GM19397 (cell line): ENCODE measurements at regions not wholly inside any gene's neighbourhood (a gene's known extent, or its start where the extent isn't known, plus 50 kb on each side); places are given as distances from the start of the nearest gene placed in this dataset.

Experiments used
- ATAC-seq: cut with Tn5 transposase; IDR thresholded peaks from one replicate; pipeline ENCODE4 v1.9.1; 2021; ENCODE audit warnings: mild to moderate bottlenecking, moderate library complexity; ENCODE audit not compliant: unreplicated experiment

DNA sequence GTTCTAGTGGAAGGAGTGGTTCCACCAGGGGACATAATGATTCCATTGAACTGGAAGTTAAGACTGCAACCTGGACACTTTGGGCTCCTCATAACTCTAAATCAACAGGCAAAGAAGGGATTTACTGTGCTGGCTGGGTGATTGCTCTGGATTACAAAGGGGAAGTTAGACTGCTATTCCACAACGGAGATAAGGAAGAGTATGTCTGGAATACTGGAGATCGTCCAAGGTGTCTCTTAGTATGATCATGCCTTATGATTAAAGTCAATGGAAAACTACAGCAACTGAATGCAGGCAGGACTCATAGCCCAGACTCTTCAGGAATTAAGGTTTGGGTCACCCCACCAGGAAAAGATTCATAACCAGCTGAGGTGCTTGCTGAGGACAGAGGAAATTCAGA is 310.6 kb upstream of the MGMT start:
- ATAC-seq, result no peak

DNA sequence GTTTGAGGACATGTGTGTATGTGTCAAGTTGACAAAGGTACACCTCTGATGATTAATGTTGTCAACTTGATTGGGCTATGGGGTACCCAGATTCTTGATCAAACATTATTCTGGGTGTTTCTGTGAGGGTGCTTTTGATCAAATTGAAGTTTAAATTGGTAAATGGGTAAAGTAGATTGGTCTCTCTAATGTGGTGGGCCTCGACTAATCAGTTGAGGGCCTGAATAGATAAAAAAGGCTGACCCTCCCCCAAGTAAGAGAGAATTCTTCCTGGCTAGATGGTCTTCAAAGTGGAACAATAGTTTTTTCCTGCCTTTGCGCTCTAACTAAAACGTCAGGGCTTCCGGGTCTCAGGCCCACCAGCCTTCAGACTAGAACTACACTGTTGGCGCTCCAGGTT is 309.9 kb upstream of the MGMT start:
- ATAC-seq, result no peak

DNA sequence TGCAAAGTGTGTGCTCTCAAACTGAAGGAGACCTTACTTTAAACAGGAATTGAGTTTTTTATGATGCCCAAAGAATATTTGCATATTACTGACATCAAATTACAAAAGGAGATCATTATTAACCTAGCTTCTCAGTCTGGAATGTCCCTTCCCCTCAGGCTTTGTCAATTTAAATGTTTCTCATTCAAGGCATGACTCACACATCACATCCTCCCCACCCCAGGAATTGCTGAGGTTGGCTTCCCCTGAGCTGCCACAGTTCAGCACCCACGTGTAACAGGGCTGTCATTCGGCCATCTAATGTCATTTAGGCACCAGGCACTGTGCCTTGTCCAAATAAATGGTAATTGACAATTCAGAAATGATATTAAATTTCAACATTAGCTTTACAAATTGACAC is 305.9 kb upstream of the MGMT start:
- ATAC-seq, result no peak

DNA sequence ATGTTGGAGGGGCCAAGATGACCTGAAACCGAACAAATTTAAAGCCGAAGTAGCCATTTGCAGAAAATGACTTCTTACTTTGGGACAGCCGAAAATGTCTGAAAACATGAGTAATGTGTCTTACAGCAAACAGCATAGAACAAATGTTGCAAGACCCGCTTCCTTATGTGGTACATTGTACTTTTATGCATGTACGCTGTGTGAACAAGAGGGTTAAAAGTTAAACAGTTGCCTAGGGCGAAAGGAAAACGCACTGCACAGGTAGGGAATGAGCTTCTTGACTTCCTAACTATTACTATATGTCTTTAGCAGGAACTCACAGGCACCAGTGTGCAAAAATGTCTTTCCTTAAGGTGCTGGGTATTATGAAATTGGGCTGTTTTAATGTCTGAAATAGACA is 303.5 kb upstream of the MGMT start:
- no peak for ATAC-seq

DNA sequence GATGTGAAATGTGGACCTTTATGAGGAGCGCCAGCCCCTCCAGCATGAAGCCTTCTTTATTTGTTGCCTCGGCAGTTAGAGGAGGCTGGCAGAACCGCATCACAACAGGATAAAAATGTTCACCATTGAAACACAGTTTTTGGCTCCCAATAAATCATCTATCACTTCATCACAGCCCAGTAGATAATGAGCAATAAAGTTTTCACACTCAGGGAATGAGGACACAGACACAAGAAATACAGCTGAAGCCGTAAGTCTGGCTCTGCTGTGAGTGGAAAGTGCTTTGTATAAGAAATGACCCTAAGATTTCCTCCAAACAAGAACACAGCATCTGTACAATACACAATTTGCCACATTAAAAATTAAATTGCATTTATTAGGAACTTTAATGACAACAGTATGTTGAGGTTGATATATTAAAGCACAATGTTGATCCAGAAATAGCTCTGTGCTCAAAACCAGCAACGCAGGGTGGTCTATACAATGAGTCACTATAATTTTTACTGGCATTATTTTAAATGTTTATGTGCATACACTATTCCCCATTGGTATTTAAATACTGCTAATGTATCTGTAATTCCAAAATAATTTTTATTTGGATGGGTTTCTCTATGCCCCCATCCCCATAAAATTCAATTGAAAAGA is 301.8 kb upstream of the MGMT start:
- no peak for ATAC-seq

DNA sequence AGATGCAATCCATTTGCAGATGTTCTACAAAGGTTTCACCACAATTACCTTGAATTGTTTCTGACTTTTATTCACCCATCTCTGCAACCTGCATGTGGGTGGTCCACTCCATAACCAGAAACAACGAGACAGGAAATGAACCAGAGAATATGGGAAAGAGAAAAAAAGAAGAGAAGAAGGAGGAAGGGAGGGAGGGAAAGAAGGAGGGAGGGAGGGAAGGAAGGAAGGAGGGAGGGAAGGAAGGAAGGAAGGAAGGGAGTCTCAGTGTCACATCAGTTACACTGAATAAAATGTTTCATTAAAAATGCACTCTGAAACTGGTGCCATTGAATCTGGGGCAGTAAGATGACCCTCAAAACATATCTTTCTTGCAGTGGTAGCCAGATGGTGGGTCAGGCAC is 301.3 kb upstream of the MGMT start:
- no peak for ATAC-seq

DNA sequence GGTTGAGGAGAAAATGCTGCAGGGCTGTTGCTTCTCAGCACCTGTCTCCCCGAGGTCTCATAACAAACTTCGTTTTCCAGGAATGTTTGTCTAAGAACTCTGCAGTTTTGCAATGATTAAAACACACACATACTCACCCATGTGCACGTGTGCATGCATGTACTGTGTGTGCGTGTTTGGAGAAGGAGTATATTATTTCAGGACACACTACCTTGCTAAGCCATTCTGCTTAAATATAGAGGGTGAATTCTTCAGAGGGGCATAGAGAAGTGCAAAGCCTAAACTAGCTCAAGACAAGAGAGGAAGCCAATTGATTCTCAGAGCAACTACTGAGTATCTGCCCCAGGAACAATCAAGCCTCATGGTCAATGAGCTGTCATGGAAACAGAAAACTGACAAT is 298.4 kb upstream of the MGMT start:
- no peak for ATAC-seq

DNA sequence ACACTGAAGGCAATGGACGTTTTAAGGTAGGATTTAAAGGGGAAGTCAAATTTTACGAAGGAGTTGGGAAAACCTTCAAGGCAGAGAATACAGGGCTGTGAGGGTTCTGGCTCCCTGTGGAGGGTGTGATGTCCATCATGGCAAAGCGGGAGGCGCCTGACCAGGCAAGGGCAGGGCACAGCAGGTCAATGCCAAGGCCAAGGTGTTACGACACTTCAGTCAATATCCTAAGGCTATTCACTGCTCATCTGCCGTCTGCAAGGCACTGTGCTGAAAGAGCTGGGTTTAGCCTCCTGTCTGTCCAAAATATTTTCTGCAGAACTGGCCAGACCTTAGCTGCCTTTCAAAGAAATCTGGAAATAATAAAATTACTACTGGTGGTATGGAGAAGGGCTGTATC is 297.9 kb upstream of the MGMT start:
- no peak for ATAC-seq

DNA sequence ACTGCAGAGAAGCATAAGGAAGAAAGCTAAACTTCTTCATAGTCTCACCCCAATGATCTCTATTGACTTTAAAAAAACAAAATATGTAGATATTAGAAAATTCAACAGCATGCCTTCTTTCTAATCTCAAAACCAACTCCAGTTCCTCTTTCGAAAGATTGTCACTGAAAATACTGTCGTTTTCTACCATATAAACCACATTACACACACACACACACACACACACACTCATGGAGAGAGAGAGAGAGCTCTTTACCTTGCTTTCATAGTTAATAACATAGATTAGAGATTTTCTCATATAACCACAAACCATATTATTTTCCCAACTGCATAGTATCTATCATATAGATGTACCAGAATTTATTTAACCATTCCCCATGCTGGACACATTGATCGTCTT is 296.2 kb upstream of the MGMT start:
- no peak for ATAC-seq

DNA sequence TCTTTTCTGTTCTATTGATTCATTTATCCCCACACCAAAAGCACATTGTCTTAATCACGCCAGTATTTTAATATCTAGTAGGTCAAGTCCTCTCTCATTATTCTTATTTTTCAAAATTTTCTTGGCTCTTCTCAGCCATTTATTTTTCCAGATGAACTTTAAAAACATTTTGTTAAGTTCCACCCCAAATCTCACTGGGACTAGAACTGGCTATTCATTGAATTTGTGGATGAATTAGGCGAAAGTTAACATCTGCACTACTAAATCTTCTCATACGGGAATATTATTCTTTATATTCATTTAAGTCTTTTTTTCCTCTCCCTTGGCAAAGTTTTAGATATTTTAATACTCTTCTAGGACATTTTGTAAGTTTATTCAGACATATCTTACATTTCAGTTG is 295.2 kb upstream of the MGMT start:
- no peak for ATAC-seq

DNA sequence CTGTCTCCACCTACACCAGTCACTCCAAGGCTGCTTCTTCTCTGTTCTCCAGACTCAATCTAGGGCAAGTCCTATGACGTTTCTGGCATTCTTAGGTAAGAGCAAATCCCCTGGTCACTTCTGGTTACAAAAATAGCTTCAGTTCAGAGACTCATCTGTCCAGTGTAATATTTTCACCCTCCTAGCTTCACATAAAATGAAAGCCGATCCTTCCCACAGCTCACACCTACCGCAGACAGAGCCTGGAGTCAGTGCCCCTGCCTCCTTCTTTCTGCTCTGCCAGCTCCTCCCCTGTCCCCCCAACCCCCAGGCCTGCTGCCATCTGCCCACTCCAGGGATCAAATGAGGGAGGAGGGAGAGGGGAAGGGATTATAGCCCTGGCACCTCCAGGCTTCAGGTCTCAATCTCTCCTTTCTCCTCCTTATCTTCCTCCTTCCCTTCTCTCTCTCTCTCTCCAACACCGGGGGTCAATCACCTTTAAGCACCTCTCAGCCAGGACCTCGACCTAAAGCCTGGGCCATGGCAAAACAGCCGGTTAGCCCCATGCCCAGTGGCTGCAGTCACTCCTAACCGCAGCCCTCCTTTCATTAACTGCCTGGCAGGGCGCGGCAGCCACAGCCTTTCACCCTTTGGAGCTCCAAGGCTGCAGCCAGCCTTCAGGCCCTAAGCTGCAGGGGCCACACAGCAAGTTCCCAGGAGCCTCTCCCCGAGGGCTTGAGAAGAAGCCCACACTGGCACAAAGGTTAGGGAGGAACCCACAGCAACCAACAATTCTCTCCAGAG is 292.6 kb upstream of the MGMT start:
- ATAC-seq, result no peak

DNA sequence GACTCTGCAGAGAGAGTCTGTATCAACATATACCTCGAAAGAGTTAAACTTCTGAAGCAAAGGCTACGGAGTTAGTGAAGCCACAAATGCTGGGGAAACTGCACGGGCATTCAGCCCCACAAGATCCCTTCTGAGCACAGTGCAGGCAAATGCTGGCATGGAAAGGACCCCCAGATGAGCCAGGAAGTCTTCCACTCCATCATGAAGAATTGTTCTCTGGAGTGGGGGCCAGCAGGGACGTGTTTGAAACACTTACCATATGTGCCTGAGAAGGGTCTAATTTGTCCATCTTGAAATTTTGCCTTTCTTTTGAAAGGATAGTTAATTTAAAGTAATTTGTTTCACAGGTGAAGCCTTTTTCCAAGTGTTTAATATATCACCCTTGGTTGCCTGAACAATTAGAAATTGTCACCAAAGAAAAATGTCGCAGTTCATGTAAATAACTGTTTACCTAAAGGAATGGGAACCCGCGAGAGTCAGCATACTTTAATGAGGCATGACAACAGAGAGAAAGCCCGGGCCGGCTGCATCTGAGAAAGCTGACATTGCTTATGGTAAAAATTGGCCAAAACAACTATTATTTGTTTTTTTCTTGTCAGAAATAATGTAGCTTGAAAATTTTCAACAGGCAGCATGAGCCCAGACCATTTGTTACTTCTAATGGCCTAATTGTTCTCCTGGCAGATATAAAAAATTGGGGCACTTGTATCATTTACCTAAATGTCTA is 287.6 kb upstream of the MGMT start:
- no peak for ATAC-seq

DNA sequence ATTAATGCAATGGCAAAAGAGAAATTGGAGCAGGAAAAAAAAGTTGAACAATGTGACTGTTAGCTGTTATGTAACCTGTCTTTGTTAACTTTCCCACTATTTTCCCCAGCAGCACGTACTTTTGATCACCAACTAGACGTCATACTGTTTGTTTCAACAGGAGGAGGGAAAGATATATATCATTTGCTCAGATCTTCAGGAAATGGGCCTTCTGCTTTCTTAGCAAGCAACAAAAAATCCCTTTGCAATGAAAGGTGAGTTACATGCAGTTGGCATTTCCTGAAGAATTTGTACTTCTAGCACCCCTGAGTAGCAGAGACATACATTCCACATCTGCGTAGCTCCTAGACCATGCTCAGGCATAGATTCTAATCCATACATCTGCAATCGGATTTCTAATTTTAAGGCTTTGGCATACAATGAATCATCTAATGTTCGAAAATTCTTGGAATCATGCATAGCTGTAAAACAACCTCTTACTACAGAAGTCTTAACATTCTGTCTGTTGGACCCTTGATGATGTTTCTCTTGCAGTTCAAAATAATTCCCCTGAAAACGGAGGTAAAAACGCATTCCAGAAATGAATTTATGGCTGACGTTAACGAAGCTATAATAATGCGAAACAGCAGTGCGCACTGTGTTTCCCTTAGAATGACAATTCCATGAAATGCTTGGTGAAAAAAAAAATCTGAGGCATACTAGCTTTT is 286.9 kb upstream of the MGMT start:
- no peak for ATAC-seq

DNA sequence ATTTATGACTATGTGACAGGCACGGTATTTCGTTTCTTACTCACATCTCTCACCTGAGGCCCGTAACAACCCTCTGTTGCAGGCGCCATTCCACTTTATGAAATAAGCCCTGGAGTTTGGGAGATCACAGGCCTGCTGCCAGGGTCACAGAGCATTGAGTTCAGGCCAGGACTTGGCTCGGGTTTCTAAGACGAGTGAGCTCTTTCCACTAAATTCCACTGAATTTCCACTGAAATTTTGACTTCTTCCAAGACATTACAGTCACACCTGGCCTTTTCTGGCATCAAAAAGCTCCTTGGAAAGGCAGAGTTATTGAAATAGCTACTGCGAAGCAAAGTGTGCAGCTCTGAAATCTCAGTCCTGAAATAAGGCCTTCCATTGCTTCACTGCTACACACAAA is 282.8 kb upstream of the MGMT start:
- no peak for ATAC-seq

DNA sequence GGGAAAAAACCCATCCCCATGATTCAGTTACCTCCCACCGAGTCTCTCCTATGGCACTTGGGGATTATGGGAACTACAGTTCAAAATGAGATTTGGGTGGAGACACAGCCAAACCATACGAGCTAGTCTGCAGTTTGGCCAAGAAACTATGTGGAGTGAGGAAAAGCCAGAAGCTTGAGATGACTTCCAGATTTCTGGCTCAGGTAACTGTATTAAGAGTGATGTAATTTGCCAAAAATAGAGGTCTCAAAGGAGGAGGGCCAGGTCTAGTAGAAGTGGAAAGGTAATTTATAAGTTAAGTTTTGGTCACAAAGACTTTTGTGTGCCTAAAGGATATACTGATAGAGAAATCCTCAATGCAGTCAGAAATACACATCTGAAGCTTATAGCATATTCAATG is 279.7 kb upstream of the MGMT start:
- ATAC-seq, result no peak

DNA sequence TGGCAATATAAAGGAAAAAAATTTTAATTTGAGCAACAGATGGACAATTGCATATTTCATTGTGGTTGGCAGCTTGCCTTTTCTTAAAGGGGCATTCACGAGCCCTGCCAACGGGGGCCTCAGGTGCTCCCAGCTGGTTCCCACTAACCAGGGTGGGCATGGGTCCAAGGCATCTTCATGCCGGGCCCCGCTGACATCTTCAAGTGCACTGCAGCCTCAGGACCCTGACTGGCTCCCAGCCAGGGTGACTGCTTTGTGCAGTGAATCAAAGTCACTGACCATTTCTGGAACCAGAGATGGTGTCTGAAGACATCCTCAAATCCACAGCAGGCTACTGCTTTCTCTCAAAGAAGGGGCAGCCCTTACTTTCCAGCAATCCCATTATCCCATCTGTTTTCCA is 275.2 kb upstream of the MGMT start:
- no peak for ATAC-seq

DNA sequence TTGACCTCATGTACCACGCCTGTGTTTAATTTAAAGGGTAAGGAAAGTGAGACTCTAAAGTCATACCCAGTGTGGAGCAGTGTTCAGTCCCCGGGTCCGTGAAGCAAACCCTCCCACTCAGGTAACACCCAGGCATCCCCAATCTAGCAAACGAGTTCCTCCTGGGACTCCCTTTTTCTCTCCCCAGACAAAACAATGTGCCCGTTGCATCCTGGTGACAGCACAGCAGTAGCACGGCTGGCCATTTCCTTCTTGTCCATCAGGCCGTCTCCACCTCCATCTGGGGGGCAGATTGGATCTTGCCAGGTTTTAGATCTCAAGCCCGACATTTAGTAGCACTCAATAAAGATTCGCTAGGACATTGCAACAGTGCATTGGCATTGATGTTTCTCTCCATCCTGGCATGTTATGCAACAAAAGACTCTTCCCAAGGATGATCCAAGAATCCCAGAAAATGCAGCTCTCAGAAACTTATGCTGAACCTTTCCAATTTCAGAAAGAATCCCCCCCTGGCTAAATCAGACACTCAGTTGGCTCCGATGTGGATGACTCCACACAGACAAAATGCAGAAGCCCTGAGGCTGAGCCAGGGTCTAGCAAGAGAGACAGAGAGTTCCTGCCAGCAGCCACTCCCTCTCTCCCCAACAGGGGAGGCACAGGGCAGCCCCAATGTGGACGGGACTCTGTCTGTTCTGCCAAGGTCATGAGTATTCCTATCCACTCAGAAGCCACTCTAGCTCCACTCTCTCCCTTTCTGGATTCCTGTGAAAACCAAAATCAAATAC is 274.5 kb upstream of the MGMT start:
- no peak for ATAC-seq

DNA sequence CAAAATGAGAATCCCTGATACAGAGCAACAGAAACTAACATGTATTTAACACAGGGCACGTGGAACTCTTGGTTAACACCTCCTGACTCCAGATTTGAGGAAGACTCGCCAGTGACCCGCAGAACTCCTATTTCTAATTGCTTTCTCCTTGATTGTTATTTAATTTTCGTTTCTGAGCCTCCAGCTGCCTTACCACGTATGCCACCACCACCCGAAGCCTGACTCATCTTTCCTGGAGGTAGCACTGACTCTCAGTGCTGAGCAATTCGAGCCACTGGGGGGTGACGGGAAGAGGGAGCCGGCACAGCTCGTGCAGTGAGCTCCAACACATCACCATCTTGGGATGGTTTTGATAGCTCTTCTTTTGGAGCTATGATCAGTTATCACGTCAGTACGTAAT is 273.9 kb upstream of the MGMT start:
- ATAC-seq, result no peak

DNA sequence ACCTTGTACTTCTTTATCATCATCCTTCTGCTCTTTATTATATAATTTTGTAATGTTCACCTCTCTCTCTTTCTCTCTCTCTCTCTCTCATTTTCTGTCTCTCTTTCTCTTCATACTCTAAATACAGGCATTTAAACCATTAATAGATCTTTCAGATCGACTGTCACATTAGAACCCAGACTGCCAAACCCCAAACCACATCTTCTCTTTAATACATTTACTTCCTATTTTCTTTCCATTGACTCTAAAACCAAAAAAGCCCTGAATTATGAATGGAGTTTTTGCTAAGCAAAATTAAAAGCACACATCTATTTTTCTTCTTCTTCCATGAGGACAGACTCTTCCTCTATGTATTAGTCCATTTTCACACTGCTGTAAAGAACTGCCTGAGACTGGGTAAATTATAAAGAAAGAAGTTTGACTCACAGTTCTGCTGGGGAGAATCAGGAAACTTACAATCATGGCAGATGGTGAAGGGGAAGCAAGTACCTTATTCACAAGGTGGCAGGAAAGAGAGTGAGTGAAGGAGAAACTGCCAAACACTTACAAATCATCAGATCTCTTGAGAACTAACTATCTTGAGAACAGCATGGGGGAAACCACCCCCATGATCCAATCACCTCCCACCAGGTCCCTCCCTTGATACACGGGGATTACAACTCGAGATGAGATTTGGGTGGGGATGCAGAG is 272.7 kb upstream of the MGMT start:
- no peak for ATAC-seq

DNA sequence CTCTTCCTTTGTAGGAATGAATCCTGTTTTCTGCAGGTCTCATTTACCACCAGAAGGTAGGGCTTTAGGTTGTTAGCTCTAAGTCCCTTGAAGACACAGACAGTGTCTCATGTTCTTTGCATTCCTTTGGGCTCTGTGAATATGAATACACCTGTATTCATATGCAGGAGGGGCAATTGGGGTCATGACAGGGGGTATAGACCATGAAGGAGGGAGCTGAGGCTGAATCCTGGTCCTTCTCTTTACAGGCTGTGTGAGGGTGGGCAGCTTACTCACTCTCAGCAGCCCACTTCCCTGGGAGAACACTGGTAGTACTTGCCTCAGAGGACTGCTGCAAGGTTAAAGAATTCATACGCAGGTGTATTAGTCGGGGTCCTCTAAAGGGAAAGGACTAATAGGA is 267.2 kb upstream of the MGMT start:
- no peak for ATAC-seq
